ENCODE measurements at regions not wholly inside any gene's neighbourhood (a gene's known extent, or its start where the extent isn't known, plus 50 kb on each side); places are given as distances from the start of the nearest gene placed in this dataset.

DNA sequence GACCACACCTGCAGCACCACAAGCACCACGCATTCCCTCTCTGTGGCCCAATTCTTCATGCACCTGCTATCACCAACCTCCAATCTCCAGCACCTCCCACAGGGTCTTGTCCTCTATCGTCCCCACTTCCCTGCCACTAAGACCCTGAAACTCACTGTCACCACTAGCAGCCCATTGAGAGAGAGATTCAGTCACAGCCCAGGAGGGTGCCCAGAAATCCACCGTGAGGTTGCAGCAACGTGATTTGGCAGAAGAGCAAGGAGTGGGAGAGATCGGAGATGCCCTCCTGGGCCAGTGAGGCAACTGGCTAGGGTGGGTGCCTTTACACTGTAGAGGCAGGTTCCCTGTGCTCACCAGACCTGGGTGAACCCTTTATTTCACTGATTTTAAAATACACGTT is 90.1 kb downstream of the ANKRD60 start:
- no peak overlapping the region for H2AFZ ChIP-seq (ENCODE audit: control insufficient read depth, low read length)
- H3K79me2 ChIP-seq (ENCODE audit: control insufficient read depth, insufficient read depth, low read length): no peaks in the 10 kb centered on the region
- TF ChIP-seq EZH2 (IDR thresholded peaks at IDR 0.05; ENCODE audit: low read length): no peak
- TF ChIP-seq, protein P1, sequence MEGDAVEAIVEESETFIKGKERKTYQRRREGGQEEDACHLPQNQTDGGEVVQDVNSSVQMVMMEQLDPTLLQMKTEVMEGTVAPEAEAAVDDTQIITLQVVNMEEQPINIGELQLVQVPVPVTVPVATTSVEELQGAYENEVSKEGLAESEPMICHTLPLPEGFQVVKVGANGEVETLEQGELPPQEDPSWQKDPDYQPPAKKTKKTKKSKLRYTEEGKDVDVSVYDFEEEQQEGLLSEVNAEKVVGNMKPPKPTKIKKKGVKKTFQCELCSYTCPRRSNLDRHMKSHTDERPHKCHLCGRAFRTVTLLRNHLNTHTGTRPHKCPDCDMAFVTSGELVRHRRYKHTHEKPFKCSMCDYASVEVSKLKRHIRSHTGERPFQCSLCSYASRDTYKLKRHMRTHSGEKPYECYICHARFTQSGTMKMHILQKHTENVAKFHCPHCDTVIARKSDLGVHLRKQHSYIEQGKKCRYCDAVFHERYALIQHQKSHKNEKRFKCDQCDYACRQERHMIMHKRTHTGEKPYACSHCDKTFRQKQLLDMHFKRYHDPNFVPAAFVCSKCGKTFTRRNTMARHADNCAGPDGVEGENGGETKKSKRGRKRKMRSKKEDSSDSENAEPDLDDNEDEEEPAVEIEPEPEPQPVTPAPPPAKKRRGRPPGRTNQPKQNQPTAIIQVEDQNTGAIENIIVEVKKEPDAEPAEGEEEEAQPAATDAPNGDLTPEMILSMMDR (optimal IDR thresholded peaks at IDR 0.05 in 1 of 3, IDR thresholded peaks at IDR 0.05 in 1 of 3, conservative IDR thresholded peaks at IDR 0.05 in 1 of 3; ENCODE audit: extremely low read depth in 1 of 3, insufficient read depth in 2 of 3, low read length in 3 of 3): no peak
- H3K4me1 ChIP-seq (ENCODE audit: control insufficient read depth, extremely low read depth, insufficient read depth, low read length): peaks cover 15% of the 10 kb centered on the region
- DNase-seq (ENCODE audit: low read depth, low spot score): no peak
- FAIRE-seq: no peak
- no peak overlapping the region for H3K4me2 ChIP-seq (ENCODE audit: control insufficient read depth, extremely low read depth, insufficient read depth, low read depth, low read length)
- dilution Hi-C loops (cut with MboI; ENCODE audit: extremely low pct_ligation_motif_present, low sequenced_read_pairs): no loop called here
- H4K20me1 ChIP-seq (ENCODE audit: control insufficient read depth, extremely low read depth, insufficient read depth, low read length): no peaks in the 10 kb centered on the region
- no peaks in the 10 kb centered on the region for H3K9me3 ChIP-seq (ENCODE audit: control insufficient read depth, low read depth, low read length)
- H3K9ac ChIP-seq (ENCODE audit: control insufficient read depth, extremely low read depth, insufficient read depth, low read length): no peak overlapping the region
- H3K27me3 ChIP-seq (ENCODE audit: control insufficient read depth, extremely low read depth, insufficient read depth, low read length): peaks cover 64% of the 10 kb centered on the region
- H3K27ac ChIP-seq (ENCODE audit: control insufficient read depth, insufficient read depth, low read length): no peak overlapping the region
- H3K36me3 ChIP-seq (ENCODE audit: control insufficient read depth in 2 of 2, extremely low read depth in 1 of 2, insufficient read depth in 2 of 2, low read length in 2 of 2): no peaks in the 10 kb centered on the region
- H3K4me3 ChIP-seq (ENCODE audit: control insufficient read depth in 2 of 3, extremely low read depth in 1 of 3, insufficient read depth in 2 of 3, low read depth in 1 of 3, low read length in 3 of 3): no peak overlapping the region
- no peaks in the 10 kb centered on the region for H3K9me1 ChIP-seq (ENCODE audit: control insufficient read depth, extremely low read depth, insufficient read depth, low read length)

DNA sequence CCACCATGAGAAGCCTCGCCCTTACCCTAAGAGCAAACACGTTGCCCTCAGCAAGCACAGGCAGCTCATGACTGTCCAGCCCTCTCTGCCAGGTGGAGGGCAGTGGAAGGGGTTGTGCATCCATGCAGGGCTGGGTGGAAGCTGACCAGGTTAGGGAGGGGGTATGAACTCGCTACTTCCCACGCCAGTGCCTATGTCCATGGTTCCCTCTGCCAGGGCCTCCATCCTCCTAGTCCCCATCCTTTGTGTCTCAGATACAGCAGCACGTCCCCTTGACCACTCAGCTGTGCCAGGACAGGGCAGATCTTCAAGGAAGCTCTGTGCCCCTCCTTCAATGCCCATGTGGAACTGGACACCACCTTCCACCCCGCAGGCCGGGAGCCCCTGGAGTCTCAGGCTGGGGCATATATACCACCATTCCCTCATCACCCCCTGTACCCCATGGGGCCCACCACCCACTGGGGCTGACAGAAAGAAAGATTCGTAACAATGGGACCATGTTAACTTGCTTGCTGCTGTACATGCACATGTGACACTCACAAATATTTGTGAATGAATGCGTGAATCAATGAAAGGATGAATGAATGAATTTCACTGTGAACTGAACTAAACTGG is 90.7 kb downstream of the ANKRD60 start:
- no peak overlapping the region for H3K27ac ChIP-seq (ENCODE audit: control insufficient read depth, insufficient read depth, low read length)
- H4K20me1 ChIP-seq (ENCODE audit: control insufficient read depth, extremely low read depth, insufficient read depth, low read length): no peaks in the 10 kb centered on the region
- H3K9me1 ChIP-seq (ENCODE audit: control insufficient read depth, extremely low read depth, insufficient read depth, low read length): no peaks in the 10 kb centered on the region
- dilution Hi-C loops (cut with MboI; ENCODE audit: extremely low pct_ligation_motif_present, low sequenced_read_pairs): no loop called here
- TF ChIP-seq, protein P1 (optimal IDR thresholded peaks at IDR 0.05 in 1 of 3, IDR thresholded peaks at IDR 0.05 in 1 of 3, conservative IDR thresholded peaks at IDR 0.05 in 1 of 3; ENCODE audit: extremely low read depth in 1 of 3, insufficient read depth in 2 of 3, low read length in 3 of 3): no peak
- TF ChIP-seq EZH2 (IDR thresholded peaks at IDR 0.05; ENCODE audit: low read length): no peak
- peaks cover 64% of the 10 kb centered on the region for H3K27me3 ChIP-seq (ENCODE audit: control insufficient read depth, extremely low read depth, insufficient read depth, low read length)
- no peak overlapping the region for H2AFZ ChIP-seq (ENCODE audit: control insufficient read depth, low read length)
- peaks cover 18% of the 10 kb centered on the region for H3K4me1 ChIP-seq (ENCODE audit: control insufficient read depth, extremely low read depth, insufficient read depth, low read length)
- no peak overlapping the region for H3K4me3 ChIP-seq (ENCODE audit: control insufficient read depth in 2 of 3, extremely low read depth in 1 of 3, insufficient read depth in 2 of 3, low read depth in 1 of 3, low read length in 3 of 3)
- FAIRE-seq: no peak
- H3K9me3 ChIP-seq (ENCODE audit: control insufficient read depth, low read depth, low read length): no peaks in the 10 kb centered on the region
- H3K9ac ChIP-seq (ENCODE audit: control insufficient read depth, extremely low read depth, insufficient read depth, low read length): no peak overlapping the region
- no peaks in the 10 kb centered on the region for H3K36me3 ChIP-seq (ENCODE audit: control insufficient read depth in 2 of 2, extremely low read depth in 1 of 2, insufficient read depth in 2 of 2, low read length in 2 of 2)
- no peak overlapping the region for H3K4me2 ChIP-seq (ENCODE audit: control insufficient read depth, extremely low read depth, insufficient read depth, low read depth, low read length)
- H3K79me2 ChIP-seq (ENCODE audit: control insufficient read depth, insufficient read depth, low read length): no peaks in the 10 kb centered on the region
- no peak for DNase-seq (ENCODE audit: low read depth, low spot score)
